ENCODE measurements at regions not wholly inside any gene's neighbourhood (a gene's known extent, or its start where the extent isn't known, plus 50 kb on each side); places are given as distances from the start of the nearest gene placed in this dataset.
"Not testable (repeated sequence)": the region's sequence is repeated elsewhere in the genome, so short reads cannot be mapped to it uniquely, and the experiment has no call there.

GRCh38 chr4:104575278-104575677, 80.6 kb upstream of the CXXC4 start:
- ATAC-seq (ENCODE audit: insufficient read depth, low read depth) (no peak), DNase-seq (no peak)
- H3K4me3 ChIP-seq (ENCODE audit: low read depth in 1 of 2, low read length in 2 of 2) = no peak overlapping the region

DNA sequence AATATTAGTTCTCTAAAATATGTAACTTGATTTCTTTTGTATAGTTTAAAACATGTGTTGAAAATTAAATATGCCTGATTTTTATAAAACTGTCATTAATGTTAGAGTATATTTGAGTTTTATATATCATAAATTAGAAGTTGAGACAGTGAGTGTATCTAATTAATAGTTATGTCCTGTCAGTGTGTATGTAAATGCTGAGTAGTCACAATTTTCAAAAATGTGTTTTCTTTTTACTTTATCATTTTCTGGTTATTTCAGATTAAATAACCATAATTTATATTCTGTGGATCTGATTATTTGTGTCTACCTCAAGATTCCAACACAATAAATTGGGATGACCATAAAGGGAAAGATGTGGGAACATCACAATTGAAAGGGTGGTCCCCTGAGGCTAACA, 82.7 kb upstream of the CXXC4 start:
- Histone ChIP-seq H3K9me3 (ENCODE audit: insufficient read depth, low read length, severe bottlenecking) (no peaks in the 10 kb centered on the region), H3K4me1 (ENCODE audit: insufficient read depth, low read length) (no peaks in the 10 kb centered on the region), H2AFZ (ENCODE audit: low read depth, low read length) (no peak overlapping the region), H3K9ac (ENCODE audit: low read depth, low read length) (no peak overlapping the region), H3K4me3 (ENCODE audit: low read depth in 1 of 2, low read length in 2 of 2) (no peak overlapping the region), H3K27me3 (ENCODE audit: insufficient read depth, low read length, poor library complexity) (no peaks in the 10 kb centered on the region), H3K36me3 (ENCODE audit: insufficient read depth, low read length) (no peaks in the 10 kb centered on the region), H3K27ac (ENCODE audit: low read length) (no peak overlapping the region), H4K20me1 (ENCODE audit: insufficient read depth, low read length) (no peaks in the 10 kb centered on the region), H3K79me2 (ENCODE audit: insufficient read depth, low read length) (no peaks in the 10 kb centered on the region), H3K4me2 (ENCODE audit: insufficient read depth, low read length) (no peak overlapping the region)
- no peak for ATAC-seq (ENCODE audit: insufficient read depth, low read depth)
- no peak for DNase-seq
- TF ChIP-seq, protein P1, sequence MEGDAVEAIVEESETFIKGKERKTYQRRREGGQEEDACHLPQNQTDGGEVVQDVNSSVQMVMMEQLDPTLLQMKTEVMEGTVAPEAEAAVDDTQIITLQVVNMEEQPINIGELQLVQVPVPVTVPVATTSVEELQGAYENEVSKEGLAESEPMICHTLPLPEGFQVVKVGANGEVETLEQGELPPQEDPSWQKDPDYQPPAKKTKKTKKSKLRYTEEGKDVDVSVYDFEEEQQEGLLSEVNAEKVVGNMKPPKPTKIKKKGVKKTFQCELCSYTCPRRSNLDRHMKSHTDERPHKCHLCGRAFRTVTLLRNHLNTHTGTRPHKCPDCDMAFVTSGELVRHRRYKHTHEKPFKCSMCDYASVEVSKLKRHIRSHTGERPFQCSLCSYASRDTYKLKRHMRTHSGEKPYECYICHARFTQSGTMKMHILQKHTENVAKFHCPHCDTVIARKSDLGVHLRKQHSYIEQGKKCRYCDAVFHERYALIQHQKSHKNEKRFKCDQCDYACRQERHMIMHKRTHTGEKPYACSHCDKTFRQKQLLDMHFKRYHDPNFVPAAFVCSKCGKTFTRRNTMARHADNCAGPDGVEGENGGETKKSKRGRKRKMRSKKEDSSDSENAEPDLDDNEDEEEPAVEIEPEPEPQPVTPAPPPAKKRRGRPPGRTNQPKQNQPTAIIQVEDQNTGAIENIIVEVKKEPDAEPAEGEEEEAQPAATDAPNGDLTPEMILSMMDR (IDR thresholded peaks at IDR 0.05; ENCODE audit: borderline replicate concordance, extremely low read depth, low read length, poor library complexity, severe bottlenecking) = no peak
- TF ChIP-seq EZH2 (IDR thresholded peaks at IDR 0.05; ENCODE audit: borderline replicate concordance, low read depth, low read length, severe bottlenecking) = no peak

More at GRCh38 chr4:104575278-104575677, 80.6 kb upstream of the CXXC4 start:
- Histone ChIP-seq H4K20me1 (ENCODE audit: insufficient read depth, low read length) (no peaks in the 10 kb centered on the region), H3K27me3 (ENCODE audit: insufficient read depth, low read length, poor library complexity) (no peaks in the 10 kb centered on the region), H3K27ac (ENCODE audit: low read length) (no peak overlapping the region), H3K79me2 (ENCODE audit: insufficient read depth, low read length) (no peaks in the 10 kb centered on the region), H3K36me3 (ENCODE audit: insufficient read depth, low read length) (no peaks in the 10 kb centered on the region), H3K4me2 (ENCODE audit: insufficient read depth, low read length) (no peak overlapping the region), H3K9me3 (ENCODE audit: insufficient read depth, low read length, severe bottlenecking) (no peaks in the 10 kb centered on the region), H3K4me1 (ENCODE audit: insufficient read depth, low read length) (no peaks in the 10 kb centered on the region), H2AFZ (ENCODE audit: low read depth, low read length) (no peak overlapping the region), H3K9ac (ENCODE audit: low read depth, low read length) (no peak overlapping the region)
- TF ChIP-seq, protein P1 (IDR thresholded peaks at IDR 0.05; ENCODE audit: borderline replicate concordance, extremely low read depth, low read length, poor library complexity, severe bottlenecking) = no peak
- no peak for TF ChIP-seq EZH2 (IDR thresholded peaks at IDR 0.05; ENCODE audit: borderline replicate concordance, low read depth, low read length, severe bottlenecking)

GRCh38 chr4:104581476-104581875, 86.8 kb upstream of the CXXC4 start:
- not testable (repeated sequence) for H2AFZ ChIP-seq (ENCODE audit: low read depth, low read length); H3K4me1 ChIP-seq (ENCODE audit: insufficient read depth, low read length); H3K27ac ChIP-seq (ENCODE audit: low read length); H3K4me3 ChIP-seq (ENCODE audit: low read depth in 1 of 2, low read length in 2 of 2); H3K9me3 ChIP-seq (ENCODE audit: insufficient read depth, low read length, severe bottlenecking); H3K4me2 ChIP-seq (ENCODE audit: insufficient read depth, low read length); H3K79me2 ChIP-seq (ENCODE audit: insufficient read depth, low read length); H3K9ac ChIP-seq (ENCODE audit: low read depth, low read length); H3K36me3 ChIP-seq (ENCODE audit: insufficient read depth, low read length); DNase-seq; H4K20me1 ChIP-seq (ENCODE audit: insufficient read depth, low read length); H3K27me3 ChIP-seq (ENCODE audit: insufficient read depth, low read length, poor library complexity); ATAC-seq (ENCODE audit: insufficient read depth, low read depth)

DNA sequence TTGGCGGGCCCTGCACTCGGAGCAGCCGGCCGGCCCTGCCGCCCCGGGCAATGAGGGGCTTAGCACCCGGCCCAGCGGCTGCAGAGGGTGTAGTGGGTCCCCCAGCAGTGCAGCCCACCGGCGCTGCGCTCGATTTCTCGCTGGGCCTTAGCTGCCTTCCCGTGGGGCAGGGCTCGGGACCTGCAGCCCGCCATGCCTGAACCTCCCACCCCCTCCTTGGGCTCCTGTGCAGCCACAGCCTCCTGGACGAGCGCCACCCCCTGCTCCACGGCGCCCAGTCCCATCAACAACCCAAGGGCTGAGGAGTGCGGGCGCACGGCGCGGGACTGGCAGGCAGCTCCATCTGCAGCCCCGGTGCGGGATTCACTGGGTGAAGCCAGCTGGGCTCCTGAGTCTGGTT, 87.4 kb upstream of the CXXC4 start:
- not testable (repeated sequence) for H3K4me3 ChIP-seq (ENCODE audit: low read depth in 1 of 2, low read length in 2 of 2); DNase-seq; H3K4me2 ChIP-seq (ENCODE audit: insufficient read depth, low read length); H3K79me2 ChIP-seq (ENCODE audit: insufficient read depth, low read length); H3K9me3 ChIP-seq (ENCODE audit: insufficient read depth, low read length, severe bottlenecking); H4K20me1 ChIP-seq (ENCODE audit: insufficient read depth, low read length); H3K27ac ChIP-seq (ENCODE audit: low read length); H3K36me3 ChIP-seq (ENCODE audit: insufficient read depth, low read length); H3K27me3 ChIP-seq (ENCODE audit: insufficient read depth, low read length, poor library complexity); H3K4me1 ChIP-seq (ENCODE audit: insufficient read depth, low read length); ATAC-seq (ENCODE audit: insufficient read depth, low read depth); H3K9ac ChIP-seq (ENCODE audit: low read depth, low read length); H2AFZ ChIP-seq (ENCODE audit: low read depth, low read length)

All from DND-41 (cell line).